GM21576 (cell line): ENCODE measurements at regions not wholly inside any gene's neighbourhood (a gene's known extent, or its start where the extent isn't known, plus 50 kb on each side); places are given as distances from the start of the nearest gene placed in this dataset.

ENCODE experiments used
- ATAC-seq: cut with Tn5 transposase; IDR thresholded peaks from one replicate; pipeline ENCODE4 v1.9.1; 2021; ENCODE audit warnings: mild to moderate bottlenecking, moderate library complexity; ENCODE audit not compliant: unreplicated experiment

GRCh38 chr18:26794230-26795101 lies 71.0 kb downstream of the AQP4 start:
- ATAC-seq: no peak

GRCh38 chr18:26792661-26793060 lies 72.8 kb downstream of the AQP4 start:
- ATAC-seq: no peak

GRCh38 chr18:26791676-26792075 lies 73.8 kb downstream of the AQP4 start:
- ATAC-seq: no peak

- no peak for ATAC-seq
Measured at GRCh38 chr18:26784599-26784998, 80.9 kb downstream of the AQP4 start.

- ATAC-seq: no peak
Measured at GRCh38 chr18:26783170-26783569, 82.3 kb downstream of the AQP4 start.

GRCh38 chr18:26780520-26781325 lies 84.8 kb downstream of the AQP4 start:
- no peak for ATAC-seq

- ATAC-seq: no peak
Measured at GRCh38 chr18:26778054-26778393, 87.5 kb downstream of the AQP4 start.

GRCh38 chr18:26777351-26778053 lies 88.0 kb downstream of the AQP4 start:
- no peak for ATAC-seq

GRCh38 chr18:26772691-26773090 lies 92.8 kb downstream of the AQP4 start:
- ATAC-seq: no peak

GRCh38 chr18:26771524-26771923 lies 94.0 kb downstream of the AQP4 start:
- no peak for ATAC-seq

GRCh38 chr18:26768385-26768784 lies 97.1 kb downstream of the AQP4 start:
- ATAC-seq: no peak

- ATAC-seq: no peak
Measured at GRCh38 chr18:26765498-26765897, 100.0 kb downstream of the AQP4 start.

GRCh38 chr18:26764586-26764985 lies 100.9 kb downstream of the AQP4 start:
- ATAC-seq: no peak

GRCh38 chr18:26764177-26764576 lies 101.3 kb downstream of the AQP4 start:
- ATAC-seq: no peak

GRCh38 chr18:26763446-26764110 lies 101.9 kb downstream of the AQP4 start:
- ATAC-seq: no peak

GRCh38 chr18:26757263-26758019 lies 108.1 kb downstream of the AQP4 start:
- ATAC-seq: no peak

GRCh38 chr18:26756556-26756955 lies 109.0 kb downstream of the AQP4 start:
- no peak for ATAC-seq

GRCh38 chr18:26746826-26747475 lies 118.6 kb downstream of the AQP4 start:
- no peak for ATAC-seq

- no peak for ATAC-seq
Measured at GRCh38 chr18:26746398-26746797, 119.1 kb downstream of the AQP4 start.
